ENCODE measurements at regions not wholly inside any gene's neighbourhood (a gene's known extent, or its start where the extent isn't known, plus 50 kb on each side); places are given as distances from the start of the nearest gene placed in this dataset.

DNA sequence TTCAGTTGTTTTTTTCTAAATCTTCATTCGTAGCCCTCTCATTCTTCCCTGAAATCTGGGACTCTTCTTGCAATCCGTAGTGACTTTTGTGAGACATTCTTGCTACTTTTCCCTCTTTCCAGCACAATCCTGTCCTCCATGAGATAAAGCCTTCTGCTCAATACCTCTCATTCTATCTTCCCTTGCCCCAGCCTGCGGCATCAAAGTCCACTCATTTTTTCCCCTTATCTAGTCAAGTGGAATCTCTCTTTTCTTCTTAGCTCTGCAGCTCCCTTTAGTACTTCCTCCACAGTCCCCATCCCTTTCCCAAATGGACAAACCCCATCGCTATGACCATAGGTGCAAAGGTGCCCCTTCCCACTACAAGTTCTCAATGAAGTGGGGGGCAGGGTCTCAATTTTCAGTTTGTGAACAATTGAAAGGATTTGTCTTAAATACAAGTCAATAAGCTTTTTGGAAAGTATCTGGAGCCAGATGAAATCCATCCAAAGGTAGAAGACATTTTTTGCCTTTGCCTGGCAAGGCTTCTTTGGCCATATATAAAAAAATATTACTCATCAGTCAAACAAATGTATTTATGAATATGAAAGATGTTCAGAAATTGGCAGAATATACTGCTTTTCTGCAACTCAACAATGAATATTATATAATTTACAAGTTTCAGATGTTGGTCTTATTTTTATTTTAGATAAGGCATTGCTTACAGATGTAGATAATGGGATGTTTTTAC is 179.4 kb downstream of the SNAPC1 start:
- DNase-seq (ENCODE audit: low spot score): no peak

DNA sequence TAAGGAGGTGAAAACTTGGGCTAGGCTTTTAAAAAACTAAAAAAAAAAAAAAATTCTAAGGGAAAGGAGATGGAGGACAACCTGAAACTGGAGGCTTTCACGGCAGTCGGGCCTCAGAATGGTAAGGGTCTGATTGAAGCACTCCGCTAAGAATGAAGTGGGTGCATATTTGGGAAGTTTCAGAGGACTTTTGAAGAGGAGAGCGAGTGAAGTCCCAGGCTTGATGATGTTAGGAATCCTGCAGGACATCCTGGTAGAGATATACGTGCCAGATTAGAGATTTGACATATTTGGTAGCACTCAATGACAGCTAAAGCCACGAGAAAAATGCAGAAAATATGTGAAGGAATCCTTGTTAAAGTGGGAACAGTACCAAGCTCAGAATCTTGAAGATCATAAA is 186.2 kb downstream of the SNAPC1 start:
- no peak for DNase-seq (ENCODE audit: low spot score)

DNA sequence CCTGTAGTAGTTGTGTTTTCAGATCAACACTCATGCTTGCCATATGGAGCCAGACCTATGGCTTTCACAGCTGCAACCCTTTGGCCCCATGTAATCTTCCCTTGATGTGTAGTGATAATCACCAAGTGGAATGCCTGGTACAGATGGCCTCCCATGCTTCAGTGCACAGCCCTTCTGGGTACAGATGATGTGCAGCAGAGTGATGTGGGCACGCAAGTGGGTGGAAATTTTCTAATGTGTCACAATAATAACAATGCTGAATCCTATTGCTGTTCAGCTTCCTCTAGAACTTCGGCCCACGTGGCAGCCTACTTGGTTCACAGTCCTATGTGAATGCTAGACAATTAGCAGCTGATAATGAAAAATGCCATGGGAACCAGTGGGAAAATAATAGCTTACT is 188.1 kb downstream of the SNAPC1 start:
- no peak for DNase-seq (ENCODE audit: low spot score)

DNA sequence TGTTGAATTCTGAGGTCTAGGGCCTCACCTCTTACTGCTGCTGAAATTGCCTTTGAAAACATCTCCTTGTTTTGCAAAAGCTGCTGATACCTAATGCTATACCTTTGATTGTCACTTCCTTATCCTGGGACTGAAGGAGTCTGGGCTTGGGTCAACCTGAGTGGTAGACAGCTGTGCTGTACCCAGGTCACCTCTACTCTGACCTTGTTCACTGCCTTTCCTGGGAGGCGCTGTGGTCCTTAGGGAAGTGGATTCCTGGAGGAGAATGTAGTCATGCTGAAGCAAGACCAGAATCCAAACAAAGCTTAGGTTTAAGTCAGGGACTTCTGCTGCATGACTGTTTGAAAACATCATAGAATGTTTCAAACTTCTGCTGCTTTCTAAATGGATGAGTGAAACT is 191.4 kb downstream of the SNAPC1 start:
- no peak for DNase-seq (ENCODE audit: low spot score)

DNA sequence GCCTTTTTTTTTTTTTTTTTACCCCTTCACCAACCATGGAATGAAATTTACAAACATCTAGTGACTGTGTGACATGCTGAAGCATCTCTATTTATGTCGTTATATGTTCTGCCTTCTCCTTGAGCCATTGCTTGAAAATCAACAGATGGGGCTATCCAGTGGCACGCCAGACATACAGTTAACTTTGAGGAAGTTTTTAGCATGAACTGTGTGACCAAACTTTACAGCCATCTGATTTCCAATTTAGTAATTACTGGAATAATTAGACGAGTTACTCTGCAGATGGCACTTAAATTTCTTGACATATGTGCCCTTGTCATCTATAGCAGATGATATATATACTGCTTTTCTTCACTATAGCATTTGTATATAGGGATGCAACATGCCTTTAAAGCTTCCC is 192.1 kb downstream of the SNAPC1 start:
- no peak for DNase-seq (ENCODE audit: low spot score)

DNA sequence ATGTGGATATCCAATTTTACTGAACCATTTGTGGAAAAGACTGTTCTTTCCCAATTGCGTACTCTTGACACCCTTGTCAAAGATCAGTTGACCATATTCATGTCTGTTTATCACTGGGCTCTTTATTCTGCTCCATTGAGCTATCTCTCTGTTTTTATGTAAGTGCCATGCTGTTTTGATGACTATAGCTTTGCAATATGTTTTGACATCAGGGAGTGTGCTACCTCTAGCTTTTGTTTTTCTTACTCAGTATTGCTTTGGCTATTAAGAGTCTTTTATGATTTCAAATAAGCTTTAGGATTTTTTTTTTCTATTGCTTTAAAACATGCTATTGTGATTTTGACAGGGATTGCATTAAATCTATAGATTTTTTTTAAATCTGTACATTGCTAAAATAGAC is 194.3 kb downstream of the SNAPC1 start:
- no peak for DNase-seq (ENCODE audit: low spot score)

DNA sequence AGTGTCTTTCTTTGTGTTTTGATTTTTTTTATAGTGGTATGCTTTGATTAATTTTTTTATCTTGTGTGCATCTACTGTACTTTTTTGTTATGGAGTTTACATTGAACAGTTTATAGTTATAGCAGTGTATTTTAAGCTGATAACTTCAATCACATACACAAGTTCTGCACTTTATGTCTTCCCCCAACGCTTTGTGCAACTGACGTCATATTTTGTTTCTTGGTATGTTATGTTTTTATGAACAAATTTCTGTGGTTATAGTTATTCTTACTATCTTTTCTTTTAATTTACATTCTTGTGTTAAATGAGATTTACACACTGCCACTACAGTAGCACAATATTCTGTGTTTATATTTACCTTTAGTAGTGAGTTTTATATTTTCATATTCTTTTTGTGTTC is 197.1 kb downstream of the SNAPC1 start:
- DNase-seq (ENCODE audit: low spot score): no peak

DNA sequence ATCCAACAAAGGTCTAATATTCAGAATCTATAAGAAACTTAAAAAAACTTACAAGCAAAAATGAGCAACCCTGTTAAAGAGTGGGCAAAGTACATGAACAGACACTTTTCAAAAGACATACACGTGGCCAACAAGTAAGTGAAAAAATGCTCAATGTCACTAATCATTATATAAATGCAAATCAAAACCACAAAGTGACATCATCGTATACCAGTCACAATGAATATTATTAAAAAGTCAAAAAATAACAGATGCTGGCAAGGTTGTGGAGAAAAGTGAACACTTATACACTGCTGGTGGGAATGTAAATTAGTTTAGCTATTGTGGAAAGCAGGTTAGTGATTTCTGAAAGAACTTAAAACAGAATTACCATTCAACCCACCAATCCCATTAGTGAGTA is 199.1 kb downstream of the SNAPC1 start:
- DNase-seq (ENCODE audit: low spot score): no peak

DNA sequence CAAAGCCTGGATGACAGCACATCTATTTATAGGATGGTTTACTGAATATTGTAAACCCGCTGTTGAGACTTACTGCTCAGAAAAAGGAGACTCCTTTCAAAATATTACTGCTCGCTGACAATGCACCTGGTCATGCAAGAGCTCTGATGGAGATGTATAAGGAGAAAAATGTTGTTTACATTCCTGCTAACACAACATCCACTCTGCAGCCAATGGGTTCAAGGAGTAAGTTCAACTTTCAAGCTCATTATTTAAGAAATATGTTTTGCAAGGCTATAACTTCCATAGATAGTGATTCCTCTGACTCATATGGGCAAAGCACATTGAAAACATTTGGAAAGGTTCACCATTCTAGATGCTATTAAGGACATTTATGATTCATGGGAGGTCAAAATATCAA is 201.7 kb downstream of the SNAPC1 start:
- DNase-seq (ENCODE audit: low spot score): no peak

DNA sequence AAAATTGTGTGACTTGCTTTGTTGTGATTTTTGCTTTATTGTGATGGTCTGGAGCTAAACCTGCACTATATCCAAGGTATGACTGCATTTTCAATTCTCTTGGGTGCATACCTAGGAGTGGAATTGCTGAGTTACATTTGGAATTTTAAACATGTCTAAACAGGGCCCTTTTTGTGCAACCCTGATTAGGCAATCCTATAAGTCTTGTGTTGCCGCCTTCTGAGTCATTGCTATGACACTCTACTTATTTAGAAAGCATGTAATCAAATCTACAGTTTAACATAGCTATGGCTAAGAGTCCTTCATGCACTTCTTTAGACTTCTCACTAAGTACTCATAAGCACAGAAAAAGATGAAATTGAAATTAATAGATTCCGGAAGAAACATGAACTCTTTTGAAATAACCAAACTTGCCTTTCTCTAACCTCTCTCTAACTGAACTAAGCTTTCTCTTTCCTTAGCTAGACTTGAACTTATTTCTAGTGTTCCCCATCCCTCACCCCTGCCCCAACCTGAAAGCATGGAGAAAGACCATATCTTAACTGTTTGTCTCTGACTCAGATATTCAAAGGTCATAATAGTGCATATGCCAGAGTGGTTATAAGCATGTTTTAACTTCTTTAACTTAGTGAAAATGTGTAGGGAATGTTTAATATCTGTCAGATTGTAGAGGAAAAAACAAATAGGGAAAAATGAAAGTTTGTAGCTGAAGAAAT is 203.0 kb downstream of the SNAPC1 start:
- no peak for DNase-seq (ENCODE audit: low spot score)

DNA sequence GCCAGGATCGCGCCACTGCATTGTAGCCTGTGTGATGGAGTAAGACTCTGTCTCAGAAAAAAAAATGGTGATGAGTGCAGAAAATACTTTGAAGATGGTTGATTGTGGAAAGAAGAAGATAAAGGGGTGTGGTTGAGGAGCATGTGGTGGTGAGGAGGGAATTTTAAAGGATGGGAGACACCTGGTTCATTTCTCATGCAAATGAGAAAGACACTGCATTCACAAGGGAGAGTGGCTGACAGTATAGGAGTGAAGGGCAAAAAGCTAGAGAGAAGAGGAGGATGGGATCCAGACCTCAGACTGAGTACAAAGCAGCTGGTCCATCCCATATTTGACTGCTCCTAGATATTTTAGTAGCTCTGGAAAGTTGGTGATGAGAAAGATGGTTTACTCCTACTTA is 206.0 kb downstream of the SNAPC1 start:
- no peak for DNase-seq (ENCODE audit: low spot score)

DNA sequence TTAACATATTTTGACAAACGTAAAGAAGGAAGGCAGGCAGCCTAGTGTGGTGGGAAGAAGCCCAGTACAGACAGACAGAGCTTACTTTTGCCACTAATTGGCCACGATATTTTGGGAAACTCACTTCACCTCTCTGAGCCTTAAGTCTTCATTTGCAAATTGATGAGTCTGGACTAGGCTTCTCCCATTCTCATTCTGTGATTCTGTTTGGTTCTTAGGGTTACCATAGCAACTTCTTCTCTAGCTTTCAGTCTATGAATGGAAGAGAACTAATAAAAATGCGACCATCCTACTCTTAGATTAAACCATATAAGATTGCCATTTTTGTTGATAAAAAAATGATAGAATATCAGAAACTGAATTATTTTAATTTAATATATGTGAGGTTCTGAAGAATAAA is 210.5 kb downstream of the SNAPC1 start:
- no peak for DNase-seq (ENCODE audit: low spot score)

DNA sequence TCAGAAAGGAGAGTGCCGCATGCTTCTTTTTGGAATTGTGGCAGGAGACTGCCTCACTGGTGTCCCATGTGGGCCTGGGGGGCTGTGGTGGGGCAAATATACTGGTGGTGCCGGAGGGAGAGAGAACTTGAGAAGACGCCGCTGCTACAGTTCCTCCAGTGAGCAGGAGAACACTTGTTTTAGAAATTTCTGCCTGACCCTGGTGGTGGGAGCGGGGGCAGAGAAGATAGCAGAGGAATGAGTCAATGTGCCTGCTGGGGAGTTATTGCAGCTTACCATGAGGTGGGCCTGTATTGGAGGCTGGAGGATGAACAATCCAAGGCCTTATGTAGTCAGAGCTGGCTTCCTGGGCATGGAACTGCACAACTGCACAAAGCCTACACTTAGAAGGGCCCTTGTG is 211.8 kb downstream of the SNAPC1 start:
- DNase-seq (ENCODE audit: low spot score): no peak

DNA sequence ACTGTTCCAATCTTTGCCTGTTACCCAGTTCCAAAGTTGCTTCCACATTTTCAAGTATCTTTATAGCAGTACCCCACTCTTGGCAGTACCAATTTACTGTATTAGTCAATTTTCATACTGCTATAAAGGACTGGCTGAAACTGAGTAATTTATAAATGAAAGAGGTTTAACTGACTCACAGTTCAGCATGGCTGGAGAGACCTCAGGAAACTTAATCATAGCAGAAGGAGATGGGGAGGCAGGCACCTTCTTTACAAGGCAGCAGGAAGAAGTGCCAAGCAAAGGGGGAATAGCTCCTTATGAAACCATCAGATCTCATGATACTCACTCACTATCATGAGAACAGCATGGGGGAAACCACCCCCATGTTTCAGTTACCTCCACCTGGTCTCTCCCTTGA is 215.0 kb downstream of the SNAPC1 start:
- no peak for DNase-seq (ENCODE audit: low spot score)

DNA sequence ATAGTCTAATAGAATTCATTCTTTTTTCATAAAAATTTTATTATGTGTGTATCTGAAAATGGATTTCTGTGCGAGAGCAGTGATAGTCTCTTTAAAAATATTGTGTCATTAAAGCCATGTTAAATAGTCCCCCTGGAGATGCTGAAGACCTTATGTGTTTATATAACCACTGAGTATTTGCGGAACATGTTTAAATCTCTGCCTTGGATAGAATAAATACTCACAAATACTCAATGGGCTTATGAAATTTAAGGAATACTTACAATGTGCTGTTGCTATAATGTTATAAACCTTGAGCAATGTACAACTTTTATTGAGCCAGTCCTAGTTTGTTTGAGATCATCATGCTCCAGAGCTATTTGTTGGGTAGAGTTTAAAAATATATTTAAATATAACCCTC is 226.0 kb downstream of the SNAPC1 start:
- no peak for DNase-seq (ENCODE audit: low spot score)

DNA sequence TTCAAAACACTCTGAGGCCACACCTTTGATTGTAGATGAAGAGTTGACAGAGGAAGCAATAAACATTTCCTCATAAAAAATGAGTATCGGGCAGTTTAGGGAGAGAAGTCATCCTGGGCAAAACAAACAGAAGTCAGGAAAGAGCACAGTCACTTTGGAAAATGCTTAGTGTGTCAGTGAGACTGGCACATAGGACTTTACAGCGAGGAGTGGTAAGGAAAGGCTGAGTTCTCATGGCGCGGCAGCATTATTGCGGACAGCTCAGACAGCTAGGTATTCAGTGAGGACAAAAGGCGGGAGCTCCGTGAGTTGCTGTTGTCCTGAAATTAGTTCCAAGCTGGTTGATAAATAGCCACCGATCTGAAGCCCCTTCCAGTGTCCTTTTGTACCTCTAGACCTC is 229.9 kb downstream of the SNAPC1 start:
- DNase-seq (ENCODE audit: low spot score): no peak

DNA sequence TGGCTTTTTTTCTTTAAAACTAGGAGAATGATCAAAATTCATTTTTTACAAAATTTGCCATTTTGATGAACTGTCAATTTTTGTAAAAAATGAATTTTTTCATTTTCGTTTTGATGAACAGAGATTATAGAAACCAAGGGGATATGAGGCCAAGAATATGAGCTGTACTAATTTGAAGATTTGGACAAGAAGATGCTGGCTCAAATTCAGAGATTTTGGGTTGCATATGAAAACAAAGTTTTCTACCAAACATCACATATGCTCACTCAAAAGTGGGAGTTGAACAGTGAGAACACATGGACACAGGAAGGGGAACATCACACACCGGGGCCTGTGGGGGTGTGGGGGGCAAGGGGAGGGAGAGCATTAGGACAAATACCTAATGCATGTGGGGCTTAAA is 230.7 kb downstream of the SNAPC1 start:
- no peak for DNase-seq (ENCODE audit: low spot score)

DNA sequence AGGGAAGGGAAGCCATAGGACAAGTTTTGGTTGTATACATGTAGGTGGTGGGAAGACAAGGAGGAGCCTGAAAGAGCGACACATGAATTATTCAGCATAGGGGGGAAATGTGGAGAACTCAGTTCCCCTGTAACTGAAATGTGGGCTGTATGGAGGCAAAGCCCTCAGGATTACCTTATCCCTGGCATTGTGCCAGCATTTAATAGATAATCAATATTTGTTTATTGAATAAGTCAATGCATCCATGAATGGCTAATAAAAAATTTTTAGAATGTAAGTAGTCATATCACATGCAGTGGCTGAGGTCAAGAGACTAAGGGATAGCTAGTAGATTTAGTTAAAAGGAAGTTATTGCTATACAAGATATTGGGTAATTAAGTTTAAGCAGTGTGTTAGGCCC is 232.4 kb downstream of the SNAPC1 start:
- no peak for DNase-seq (ENCODE audit: low spot score)

DNA sequence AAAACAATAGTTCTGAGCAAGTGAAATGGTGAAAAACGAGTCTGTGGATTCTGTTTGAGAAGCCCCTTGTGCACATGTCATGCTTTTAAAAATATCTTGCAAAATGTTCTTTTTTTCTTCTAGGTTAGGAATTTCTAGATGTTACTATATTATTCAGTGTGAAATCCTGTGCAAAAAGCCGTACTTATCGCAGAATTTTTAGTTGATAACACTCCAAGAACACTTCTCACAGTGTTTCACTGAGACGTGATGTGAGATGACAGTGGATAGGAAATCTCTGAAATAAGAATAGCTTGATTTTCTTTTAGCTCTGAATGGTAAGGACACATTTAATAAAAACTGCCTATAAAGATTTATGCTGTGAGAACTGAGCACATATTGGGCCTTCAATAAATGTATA is 234.5 kb downstream of the SNAPC1 start:
- no peak for DNase-seq (ENCODE audit: low spot score)

DNA sequence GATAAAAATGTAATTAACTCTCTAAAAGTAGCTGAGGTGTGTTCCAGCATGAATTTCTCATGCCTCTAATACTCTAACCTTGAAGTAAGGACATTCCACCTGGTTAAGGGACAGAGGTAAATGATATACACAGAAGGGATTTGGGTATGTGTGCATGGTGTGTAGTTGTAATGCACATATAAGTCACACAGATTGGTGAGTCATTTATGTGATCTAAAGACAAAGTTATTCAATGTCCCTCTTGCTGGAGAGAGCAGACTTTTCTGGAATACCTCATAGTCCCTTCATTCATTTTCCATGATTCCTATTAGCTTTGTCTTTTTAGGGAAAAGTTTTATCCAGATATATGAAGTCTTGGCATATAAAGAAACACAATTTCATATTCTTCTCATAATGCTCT is 234.9 kb downstream of the SNAPC1 start:
- no peak for DNase-seq (ENCODE audit: low spot score)

DNA sequence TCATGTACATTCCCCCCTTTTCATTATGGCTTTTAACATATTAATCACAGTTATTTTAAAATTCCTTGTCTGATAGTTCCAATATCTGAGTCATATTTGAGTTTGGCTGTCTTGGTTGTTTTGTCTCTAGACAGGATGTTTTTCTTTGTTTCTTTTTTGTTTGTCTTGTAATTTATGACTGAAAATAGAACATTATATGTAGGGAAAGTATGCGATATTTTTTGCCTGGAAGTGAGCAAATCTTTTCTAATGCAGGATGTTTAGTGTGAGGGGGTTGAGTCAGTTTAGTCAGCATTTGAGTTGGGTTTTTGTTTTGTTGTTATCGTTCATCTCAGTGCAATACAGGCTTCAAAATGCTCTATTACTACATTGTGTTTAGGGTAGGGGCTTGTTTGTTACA is 239.7 kb downstream of the SNAPC1 start:
- no peak for DNase-seq (ENCODE audit: low spot score)

DNA sequence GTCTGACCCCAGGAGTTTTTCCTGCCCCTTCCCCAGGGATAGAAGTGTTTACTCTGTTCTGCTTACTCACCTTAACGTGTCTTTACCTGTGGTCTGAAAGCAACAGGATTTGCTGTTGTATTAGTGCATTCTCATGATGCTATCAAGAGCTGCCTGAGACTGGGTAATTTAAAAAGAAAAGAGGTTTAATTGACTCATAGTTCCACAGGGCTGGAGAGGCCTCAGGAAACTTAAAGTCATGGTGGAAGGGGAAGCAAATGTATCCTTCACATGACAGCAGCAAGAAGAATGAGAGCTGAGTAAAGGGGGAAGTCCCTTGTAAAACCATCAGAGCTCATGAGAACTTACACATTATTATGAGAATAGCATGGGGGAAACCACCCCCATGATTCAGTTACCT is 240.4 kb downstream of the SNAPC1 start:
- DNase-seq (ENCODE audit: low spot score): no peak

DNA sequence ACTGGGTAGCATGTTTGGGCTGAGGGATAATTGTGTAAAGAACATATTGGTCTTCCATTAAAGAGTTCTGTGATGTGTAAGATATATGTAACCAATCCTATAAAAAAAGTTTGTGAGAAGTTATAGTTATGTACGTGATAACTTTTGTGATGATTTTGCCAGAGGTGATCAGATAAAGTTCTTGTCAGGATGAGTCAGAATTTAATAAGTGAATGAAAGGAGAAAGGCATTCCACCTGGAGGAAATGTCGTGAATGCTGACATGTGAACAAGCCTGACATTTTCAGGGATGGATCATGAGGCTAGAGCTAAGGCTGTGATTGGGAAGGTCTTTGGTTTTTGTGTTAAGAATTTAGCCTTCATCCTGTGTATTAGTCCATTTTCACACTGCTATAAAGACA is 241.5 kb downstream of the SNAPC1 start:
- DNase-seq (ENCODE audit: low spot score): no peak

DNA sequence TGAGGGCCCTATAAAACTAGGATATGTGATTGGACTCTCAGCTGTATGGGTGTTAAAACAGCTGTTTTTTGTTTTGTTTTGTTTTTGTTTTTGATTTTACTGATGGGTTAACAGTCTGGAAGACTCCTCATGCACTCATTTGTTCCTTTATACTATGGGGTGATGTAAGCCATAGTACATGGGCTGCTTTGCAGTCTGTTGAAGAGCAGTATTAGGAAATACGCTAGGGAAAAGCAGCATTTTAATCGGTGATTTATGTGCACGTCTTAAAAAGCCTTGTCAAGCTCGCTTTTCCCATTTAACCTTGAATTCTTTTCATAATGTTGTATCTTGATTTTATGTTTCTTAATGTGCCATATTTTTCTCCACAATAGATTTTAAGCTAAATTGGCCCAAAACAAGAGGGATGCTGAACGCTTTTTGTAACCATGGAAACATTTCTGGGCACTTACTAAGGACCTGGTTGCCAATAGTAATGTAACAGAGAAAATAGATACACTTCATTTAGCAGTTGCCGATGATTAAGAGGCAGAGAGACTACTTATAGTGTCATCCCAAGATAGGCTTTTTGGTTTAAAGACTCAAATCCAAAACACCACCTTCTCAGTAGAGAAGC is 244.0 kb downstream of the SNAPC1 start:
- no peak for DNase-seq (ENCODE audit: low spot score)

Measured in HuH-7 (cell line).